Stomach (tissue), 8 donors: ENCODE measurements at regions not wholly inside any gene's neighbourhood (a gene's known extent, or its start where the extent isn't known, plus 50 kb on each side); places are given as distances from the start of the nearest gene placed in this dataset.
A peak's percentile ranks its signal among the peaks of the same experiment; 100 is the strongest.

Experiments used
- DNase-seq, 2 donors: peaks; one replicate each; pipeline versions ENCODE4 v3.0.0 to v3.0.0-alpha.2; 2013 to 2019
- H3K27ac ChIP-seq, 5 donors: fragments of 200-600 bp in 4 of 5; sonication (generic) in 4 of 5; one replicate each; pipeline ENCODE4 v1.5.1; 2013 to 2019; ENCODE audit warnings: mild to moderate bottlenecking in 1 of 5, moderate library complexity in 1 of 5
- H3K27me3 ChIP-seq, 3 donors: fragments of 200-600 bp; sonication (generic); one replicate each; pipeline ENCODE4 v1.5.1; 2017 to 2019; ENCODE audit warnings: mixed run types in 1 of 3
- H3K36me3 ChIP-seq, 4 donors: fragments of 200-600 bp; sonication (generic); 1 replicate in 3 of 4; 2 replicates in 1 of 4; pipeline ENCODE4 v1.5.1; 2016 to 2019
- H3K4me1 ChIP-seq, 4 donors: fragments of 200-600 bp; sonication (generic); one replicate each; pipeline ENCODE4 v1.5.1; 2016 to 2019
- H3K4me3 ChIP-seq, 4 donors: fragments of 200-600 bp; sonication (generic) in 3 of 4; one replicate each; pipeline ENCODE4 v1.5.1; 2016 to 2019; ENCODE audit warnings: mild to moderate bottlenecking in 1 of 4
- H3K9me3 ChIP-seq, 4 donors: fragments of 200-600 bp; sonication (generic); one replicate each; pipeline ENCODE4 v1.5.1; 2016 to 2019
- CTCF ChIP-seq, 7 experiments: fragments of 450-650 bp in 4 of 7; fragments of 200-600 bp in 3 of 7; sonication (generic) in 3 of 7; IDR thresholded peaks; one replicate each; pipeline ENCODE4 v1.5.1; 2016 to 2019; ENCODE audit warnings: antibody characterized with exemption in 7 of 7, control low read depth in 2 of 7, mild to moderate bottlenecking in 1 of 7
- EP300 ChIP-seq: sonication (generic); formaldehyde crosslinking; IDR thresholded peaks from one replicate; pipeline ENCODE4 v1.6.1; 2017; ENCODE audit warnings: antibody characterized with exemption
- POLR2A ChIP-seq, 4 donors: fragments of 450-650 bp; IDR thresholded peaks; one replicate each; pipeline ENCODE4 v1.6.1; 2016; ENCODE audit warnings: antibody characterized with exemption in 4 of 4, control low read depth in 2 of 4, mild to moderate bottlenecking in 1 of 4, moderate library complexity in 1 of 4
- POLR2AphosphoS5 ChIP-seq, 3 donors: sonication (generic); formaldehyde crosslinking; IDR thresholded peaks; one replicate each; pipeline ENCODE4 v1.6.1; 2016; ENCODE audit warnings: antibody characterized with exemption in 3 of 3
- WGBS, 5 donors: extraction: QIAGEN DNeasy Blood & Tissue Kit in 3 of 5; methylation state at CpG; one replicate each; pipeline versions ENCODE4 v1.1.5 to v1.1.7; 2013 to 2018; 5-methylcytosine and 5-hydroxymethylcytosine counted together
- intact Hi-C: fragments of 100-400 bp; cut with DNase I; formaldehyde crosslinking; loops from one replicate; pipeline ENCODE4 v1.15.1; 2023; ENCODE audit warnings: low total_unique reads
- donor health status: healthy with polysubstance abuse.
- donor health status: Bipolar disorder and iron deficiency.
- donor health status: healthy.

GRCh38 chr2:172299741-172300140, 127.6 kb upstream of the ITGA6 start:
- no peaks in the 10 kb centered on the region for H3K9me3 ChIP-seq
- H3K27ac ChIP-seq, result no peak overlapping the region
- WGBS, 5 donors, result 17 to 35% (median 25%) methylated on average over 5 of the region's 5 CpGs
- H3K4me3 ChIP-seq, result no peak overlapping the region
- H3K36me3 ChIP-seq, result no peaks in the 10 kb centered on the region
- TF ChIP-seq EP300, result no peak
- no peak for TF ChIP-seq CTCF (IDR thresholded peaks at IDR 0.05)
- no peak for TF ChIP-seq POLR2A (IDR thresholded peaks at IDR 0.05)
- no peak for TF ChIP-seq POLR2AphosphoS5 (IDR thresholded peaks at IDR 0.05)
- intact Hi-C loops, result no loop called here
- peak; percentile 53 to 70 for DNase-seq
- peaks cover 0 to 7% (median 0%) of the 10 kb centered on the region in 3 donors for H3K27me3 ChIP-seq
- H3K4me1 ChIP-seq, result peaks cover 0 to 21% (median 13%) of the 10 kb centered on the region in 4 donors

DNA sequence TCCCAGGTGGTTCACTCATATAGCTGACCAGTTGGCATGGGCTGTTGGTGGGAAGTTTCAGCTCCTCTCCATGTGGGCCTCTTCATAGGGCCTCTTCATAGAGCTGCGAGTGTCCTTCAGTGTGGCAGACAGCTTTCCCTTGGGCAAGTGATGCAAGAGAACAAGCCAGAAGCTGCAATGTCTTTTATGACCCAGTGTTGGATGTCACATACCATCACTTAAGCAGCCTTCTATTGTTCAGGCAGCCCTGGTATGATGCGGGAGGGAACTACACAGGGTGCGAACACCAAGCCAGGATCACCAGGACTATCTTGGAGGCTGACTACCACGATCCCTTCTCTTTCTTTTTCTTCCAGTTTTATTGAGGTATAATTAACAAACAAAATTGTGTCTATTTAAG, 126.5 kb upstream of the ITGA6 start:
- WGBS, 5 donors, result 94 to 99% (median 97%) methylated on average over 4 of the region's 4 CpGs
- Histone ChIP-seq H3K36me3 (no peaks in the 10 kb centered on the region), H3K4me1 (peaks cover 0 to 21% (median 10%) of the 10 kb centered on the region in 4 donors), H3K9me3 (no peaks in the 10 kb centered on the region), H3K4me3 (no peak overlapping the region), H3K27ac (no peak overlapping the region), H3K27me3 (peaks cover 0 to 7% (median 0%) of the 10 kb centered on the region in 3 donors)
- no peak for DNase-seq
- intact Hi-C loops, result no loop called here
- no peak for TF ChIP-seq EP300
- TF ChIP-seq POLR2AphosphoS5 (IDR thresholded peaks at IDR 0.05), result no peak
- TF ChIP-seq CTCF (IDR thresholded peaks at IDR 0.05), result no peak
- no peak for TF ChIP-seq POLR2A (IDR thresholded peaks at IDR 0.05)

GRCh38 chr2:172305066-172305465, 122.3 kb upstream of the ITGA6 start:
- Histone ChIP-seq H3K27me3 (peaks cover 0 to 7% (median 0%) of the 10 kb centered on the region in 3 donors), H3K9me3 (no peaks in the 10 kb centered on the region), H3K36me3 (no peaks in the 10 kb centered on the region), H3K4me1 (peaks cover 3 to 9% (median 4%) of the 10 kb centered on the region in 4 donors), H3K27ac (no peak overlapping the region), H3K4me3 (no peak overlapping the region)
- WGBS, 5 donors, result 42 to 52% (median 46%) methylated on average over 3 of the region's 3 CpGs
- DNase-seq, result no peak
- intact Hi-C loops, result no loop called here
- TF ChIP-seq EP300, result no peak
- TF ChIP-seq CTCF (IDR thresholded peaks at IDR 0.05), result no peak
- no peak for TF ChIP-seq POLR2A (IDR thresholded peaks at IDR 0.05)
- no peak for TF ChIP-seq POLR2AphosphoS5 (IDR thresholded peaks at IDR 0.05)

DNA sequence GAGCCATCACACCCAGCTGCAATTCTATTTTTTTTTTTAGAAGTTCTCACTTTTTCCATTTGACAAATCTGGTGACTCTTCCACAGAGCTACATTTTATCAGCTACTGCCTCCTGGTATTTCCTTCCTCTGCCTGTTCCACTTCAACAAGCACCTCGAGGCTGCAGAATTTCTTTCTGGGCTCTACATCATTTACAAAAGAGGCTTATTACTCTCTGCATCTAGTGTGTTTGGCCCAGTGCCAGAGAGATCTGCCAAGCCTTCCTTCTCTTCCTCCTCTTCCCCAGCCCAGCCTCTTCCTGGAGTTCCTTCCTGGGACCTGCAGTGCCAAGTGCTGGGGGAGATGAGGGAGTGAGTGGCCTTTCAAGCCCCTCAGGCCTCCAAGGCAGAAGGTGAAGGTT, 119.6 kb upstream of the ITGA6 start:
- WGBS, 5 donors, result 0 to 13% (median 2%) methylated on average over 1 of the region's 1 CpG
- intact Hi-C loops, result no loop called here
- no peaks in the 10 kb centered on the region for H3K9me3 ChIP-seq
- TF ChIP-seq POLR2A (IDR thresholded peaks at IDR 0.05) (no peak), CTCF (IDR thresholded peaks at IDR 0.05) (no peak), POLR2AphosphoS5 (IDR thresholded peaks at IDR 0.05) (no peak), EP300 (no peak)
- H3K27ac ChIP-seq, result peak overlapping the region in 2 of 5 donors; percentile 13 to 61
- DNase-seq, result peak; percentile 55 to 66
- peaks cover 0 to 7% (median 0%) of the 10 kb centered on the region in 3 donors for H3K27me3 ChIP-seq
- peaks cover 0 to 5% (median 2%) of the 10 kb centered on the region in 4 donors for H3K4me1 ChIP-seq
- H3K36me3 ChIP-seq, result no peaks in the 10 kb centered on the region
- H3K4me3 ChIP-seq, result no peak overlapping the region
